Loucy (cell line): ENCODE measurements at regions not wholly inside any gene's neighbourhood (a gene's known extent, or its start where the extent isn't known, plus 50 kb on each side); places are given as distances from the start of the nearest gene placed in this dataset.

Experiments
- H2AFZ ChIP-seq: fragments of 200-600 bp; sonication (generic); 2 replicates; pipeline ENCODE4 v1.6.0; 2016; ENCODE audit warnings: antibody characterized with exemption, mild to moderate bottlenecking, low read length, moderate library complexity
- H3F3A ChIP-seq: fragments of 200-600 bp; 2 replicates; pipeline ENCODE4 v1.6.0; 2016; ENCODE audit warnings: antibody characterized with exemption, low read depth, mild to moderate bottlenecking
- H3K27me3 ChIP-seq: fragments of 200-600 bp; sonication (generic); 2 replicates; pipeline ENCODE4 v1.6.1; 2014; ENCODE audit warnings: low read length, mild to moderate bottlenecking; ENCODE audit not compliant: insufficient read depth, poor library complexity, severe bottlenecking
- H3K36me3 ChIP-seq: fragments of 200-600 bp; sonication (generic); 2 replicates; pipeline ENCODE4 v1.6.1; 2016; ENCODE audit warnings: low read length; ENCODE audit not compliant: insufficient read depth
- H3K4me1 ChIP-seq: fragments of 200-600 bp; sonication (generic); 2 replicates; pipeline ENCODE4 v1.5.1; 2014; ENCODE audit warnings: low read length, mild to moderate bottlenecking; ENCODE audit not compliant: insufficient read depth, poor library complexity, severe bottlenecking
- H3K4me2 ChIP-seq: fragments of 200-600 bp; sonication (generic); 2 replicates; pipeline ENCODE4 v1.6.0; 2014; ENCODE audit warnings: antibody characterized with exemption, low read length, low read depth, mild to moderate bottlenecking; ENCODE audit not compliant: poor library complexity, severe bottlenecking
- H3K4me3 ChIP-seq: fragments of 200-600 bp; sonication (generic); 2 replicates; pipeline ENCODE4 v1.5.1; 2014; ENCODE audit warnings: low read length, mild to moderate bottlenecking, mixed read lengths; ENCODE audit not compliant: poor library complexity, severe bottlenecking
- H3K79me2 ChIP-seq: fragments of 200-600 bp; sonication (generic); 2 replicates; pipeline ENCODE4 v1.6.1; 2014; ENCODE audit warnings: low read length; ENCODE audit not compliant: insufficient read depth
- H3K9ac ChIP-seq: fragments of 200-600 bp; sonication (generic); 2 replicates; pipeline ENCODE4 v1.6.0; 2014; ENCODE audit warnings: mild to moderate bottlenecking, low read depth, low read length, moderate library complexity; ENCODE audit not compliant: poor library complexity, severe bottlenecking
- H3K9me2 ChIP-seq: fragments of 200-600 bp; sonication (generic); replicated peaks from 2 replicates; pipeline ENCODE4 v1.6.1; 2016; ENCODE audit warnings: low read depth, low read length, mixed read lengths
- H3K9me3 ChIP-seq: fragments of 200-600 bp; sonication (generic); 2 replicates; pipeline ENCODE4 v1.6.1; 2014; ENCODE audit warnings: mild to moderate bottlenecking, antibody characterized with exemption, low read length, low read depth; ENCODE audit not compliant: insufficient read depth
- H4K20me1 ChIP-seq: fragments of 200-600 bp; sonication (generic); 2 replicates; pipeline ENCODE4 v1.6.0; 2014; ENCODE audit warnings: antibody characterized with exemption, low read length, mild to moderate bottlenecking; ENCODE audit not compliant: insufficient read depth, poor library complexity, severe bottlenecking
- CTCF ChIP-seq: fragments of 200-600 bp; sonication (generic); conservative IDR thresholded peaks from 2 replicates; pipeline ENCODE4 v1.5.1; 2014; ENCODE audit warnings: mild to moderate bottlenecking, antibody characterized with exemption, low read length
- EZH2phosphoT487 ChIP-seq: fragments of 200-600 bp; IDR thresholded peaks from 2 replicates; pipeline ENCODE4 v1.6.1; 2018; ENCODE audit warnings: antibody characterized with exemption, mild to moderate bottlenecking, moderate library complexity, borderline replicate concordance

- Histone ChIP-seq H3K4me1 (no peaks in the 10 kb centered on the region), H3K4me3 (no peak overlapping the region), H3K4me2 (no peak overlapping the region), H3K79me2 (no peaks in the 10 kb centered on the region), H2AFZ (no peak overlapping the region), H3K9ac (no peak overlapping the region), H4K20me1 (no peaks in the 10 kb centered on the region), H3K9me3 (no peaks in the 10 kb centered on the region), H3F3A (no peaks in the 10 kb centered on the region), H3K27me3 (no peaks in the 10 kb centered on the region), H3K36me3 (no peaks in the 10 kb centered on the region), H3K9me2 (no peaks in the 10 kb centered on the region; the same call in 1 of the 2 replicates)
- TF ChIP-seq CTCF (no peak), EZH2phosphoT487 (no peak)
Measured at GRCh38 chr9:100718717-100719116, 140.8 kb downstream of the CAVIN4 start.

- TF ChIP-seq EZH2phosphoT487 (no peak), CTCF (no peak)
- Histone ChIP-seq H4K20me1 (no peaks in the 10 kb centered on the region), H2AFZ (no peak overlapping the region), H3K36me3 (no peaks in the 10 kb centered on the region), H3K27me3 (no peaks in the 10 kb centered on the region), H3K9me3 (no peaks in the 10 kb centered on the region), H3F3A (no peaks in the 10 kb centered on the region), H3K4me1 (no peaks in the 10 kb centered on the region), H3K4me3 (no peak overlapping the region), H3K4me2 (no peak overlapping the region), H3K9ac (no peak overlapping the region), H3K79me2 (no peaks in the 10 kb centered on the region), H3K9me2 (no peaks in the 10 kb centered on the region; the same call in 1 of the 2 replicates)
Measured at GRCh38 chr9:100720922-100721321, 143.0 kb downstream of the CAVIN4 start.

- TF ChIP-seq CTCF: no peak
- TF ChIP-seq EZH2phosphoT487: no peak
- Histone ChIP-seq H3K9ac (no peak overlapping the region), H3K36me3 (no peaks in the 10 kb centered on the region)
Measured at GRCh38 chr9:100724886-100725285, 147.0 kb downstream of the CAVIN4 start.

More at GRCh38 chr9:100724886-100725285, 147.0 kb downstream of the CAVIN4 start:
- no peaks in the 10 kb centered on the region for H3K79me2 ChIP-seq
- no peak overlapping the region for H3K4me2 ChIP-seq
- H3K9me3 ChIP-seq: no peaks in the 10 kb centered on the region
- no peak overlapping the region for H2AFZ ChIP-seq
- no peak overlapping the region for H3K4me3 ChIP-seq
- H3F3A ChIP-seq: no peaks in the 10 kb centered on the region
- no peaks in the 10 kb centered on the region; the same call in 1 of the 2 replicates for H3K9me2 ChIP-seq
- no peaks in the 10 kb centered on the region for H3K4me1 ChIP-seq
- no peaks in the 10 kb centered on the region for H4K20me1 ChIP-seq
- H3K27me3 ChIP-seq: no peaks in the 10 kb centered on the region
